MM.1S (cell line): ENCODE measurements at regions not wholly inside any gene's neighbourhood (a gene's known extent, or its start where the extent isn't known, plus 50 kb on each side); places are given as distances from the start of the nearest gene placed in this dataset.
"Not testable (repeated sequence)": the region's sequence is repeated elsewhere in the genome, so short reads cannot be mapped to it uniquely, and the experiment has no call there.

Experiments used
- DNase-seq: peaks from one replicate; pipeline ENCODE4 v3.0.0-alpha.2; 2015
- H2AFZ ChIP-seq: fragments of 300-600 bp; sonication (generic); 2 replicates; pipeline ENCODE4 v1.6.0; 2016; ENCODE audit warnings: antibody characterized with exemption, low read length
- H3F3A ChIP-seq: fragments of 300-600 bp; sonication (generic); 2 replicates; pipeline ENCODE4 v1.6.1; 2016; ENCODE audit warnings: mild to moderate bottlenecking, antibody characterized with exemption, low read length, moderate library complexity, mixed read lengths; ENCODE audit not compliant: insufficient read depth
- H3K27ac ChIP-seq: fragments of 300-600 bp; sonication (generic); 2 replicates; pipeline ENCODE4 v1.5.1; 2016; ENCODE audit warnings: mild to moderate bottlenecking, low read length
- H3K27me3 ChIP-seq: fragments of 300-600 bp; sonication (generic); replicated peaks from 2 replicates; pipeline ENCODE4 v1.6.0; 2016; ENCODE audit warnings: low read length; ENCODE audit not compliant: insufficient read depth
- H3K36me3 ChIP-seq: fragments of 300-600 bp; sonication (generic); replicated peaks from 2 replicates; pipeline ENCODE4 v1.6.1; 2016; ENCODE audit warnings: mild to moderate bottlenecking, low read length, mixed read lengths; ENCODE audit not compliant: insufficient read depth
- H3K4me1 ChIP-seq: fragments of 300-600 bp; sonication (generic); 2 replicates; pipeline ENCODE4 v1.6.1; 2016; ENCODE audit warnings: low read length, mixed read lengths
- H3K4me2 ChIP-seq: fragments of 300-600 bp; sonication (generic); 2 replicates; pipeline ENCODE4 v1.6.0; 2016; ENCODE audit warnings: low read depth, low read length
- H3K4me3 ChIP-seq: fragments of 300-600 bp; sonication (generic); 2 replicates; pipeline ENCODE4 v1.5.1; 2016; ENCODE audit warnings: low read length, mixed read lengths
- H3K79me2 ChIP-seq: fragments of 300-600 bp; sonication (generic); 2 replicates; pipeline ENCODE4 v1.6.1; 2016; ENCODE audit warnings: mixed run types, low read length, mixed read lengths
- H3K9ac ChIP-seq: fragments of 300-600 bp; sonication (generic); 2 replicates; pipeline ENCODE4 v1.6.1; 2016; ENCODE audit warnings: low read length, mixed read lengths
- H3K9me2 ChIP-seq: fragments of 300-600 bp; sonication (generic); replicated peaks from 2 replicates; pipeline ENCODE4 v1.6.1; 2016; ENCODE audit warnings: mild to moderate bottlenecking, low read length, mixed read lengths; ENCODE audit not compliant: insufficient read depth
- H3K9me3 ChIP-seq: fragments of 300-600 bp; sonication (generic); replicated peaks from 2 replicates; pipeline ENCODE4 v1.6.1; 2016; ENCODE audit warnings: mild to moderate bottlenecking, low read length, mixed read lengths; ENCODE audit not compliant: insufficient read depth
- H4K20me1 ChIP-seq: fragments of 300-600 bp; sonication (generic); 2 replicates; pipeline ENCODE4 v1.6.1; 2016; ENCODE audit warnings: mild to moderate bottlenecking, low read length, moderate library complexity, mixed read lengths; ENCODE audit not compliant: insufficient read depth
- EZH2 ChIP-seq: fragments of 300-600 bp; sonication (generic); optimal IDR thresholded peaks from 2 replicates; pipeline ENCODE3; 2017; ENCODE audit warnings: low read depth, mild to moderate bottlenecking, antibody characterized with exemption, low read length, mixed read lengths
- EZH2phosphoT487 ChIP-seq: fragments of 300-600 bp; sonication (generic); IDR thresholded peaks from 2 replicates; pipeline ENCODE4 v1.6.1; 2018; ENCODE audit warnings: antibody characterized with exemption, low read length
- TF ChIP-seq, protein P1 (sequence below): fragments of 300-600 bp; sonication (generic); IDR thresholded peaks from 2 replicates; pipeline ENCODE4 v1.5.1; 2016; ENCODE audit warnings: antibody characterized with exemption, low read length, mixed read lengths

DNA sequence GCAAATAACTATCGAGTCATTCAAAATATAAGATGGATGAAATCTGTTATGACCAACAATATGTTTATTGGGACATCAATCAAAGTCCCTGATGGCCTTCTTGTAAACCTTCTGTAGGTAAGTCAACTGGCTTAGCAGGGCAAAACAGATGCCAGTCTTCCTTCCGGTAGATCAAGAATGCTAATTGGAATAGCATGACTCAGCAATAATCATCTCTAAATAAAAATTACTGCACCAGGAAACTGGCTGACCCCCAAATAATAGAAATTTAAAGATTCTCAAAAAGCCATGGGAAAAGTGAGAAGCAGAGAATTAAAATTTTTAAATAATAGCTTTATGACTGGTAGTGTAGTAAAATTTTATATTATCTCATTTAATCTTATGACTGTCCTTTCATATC, 1005.4 kb downstream of the OLFM4 start:
- Histone ChIP-seq H3K4me1 (no peaks in the 10 kb centered on the region), H3K27ac (no peak overlapping the region), H3K4me2 (no peak overlapping the region), H3K27me3 (no peaks in the 10 kb centered on the region), H4K20me1 (no peaks in the 10 kb centered on the region), H3K4me3 (no peak overlapping the region), H3K36me3 (no peaks in the 10 kb centered on the region), H3F3A (no peaks in the 10 kb centered on the region), H3K9ac (no peak overlapping the region), H3K9me3 (no peaks in the 10 kb centered on the region), H2AFZ (no peak overlapping the region), H3K9me2 (no peaks in the 10 kb centered on the region), H3K79me2 (no peaks in the 10 kb centered on the region)
- no peak for TF ChIP-seq EZH2
- no peak for TF ChIP-seq EZH2phosphoT487
- TF ChIP-seq, protein P1, sequence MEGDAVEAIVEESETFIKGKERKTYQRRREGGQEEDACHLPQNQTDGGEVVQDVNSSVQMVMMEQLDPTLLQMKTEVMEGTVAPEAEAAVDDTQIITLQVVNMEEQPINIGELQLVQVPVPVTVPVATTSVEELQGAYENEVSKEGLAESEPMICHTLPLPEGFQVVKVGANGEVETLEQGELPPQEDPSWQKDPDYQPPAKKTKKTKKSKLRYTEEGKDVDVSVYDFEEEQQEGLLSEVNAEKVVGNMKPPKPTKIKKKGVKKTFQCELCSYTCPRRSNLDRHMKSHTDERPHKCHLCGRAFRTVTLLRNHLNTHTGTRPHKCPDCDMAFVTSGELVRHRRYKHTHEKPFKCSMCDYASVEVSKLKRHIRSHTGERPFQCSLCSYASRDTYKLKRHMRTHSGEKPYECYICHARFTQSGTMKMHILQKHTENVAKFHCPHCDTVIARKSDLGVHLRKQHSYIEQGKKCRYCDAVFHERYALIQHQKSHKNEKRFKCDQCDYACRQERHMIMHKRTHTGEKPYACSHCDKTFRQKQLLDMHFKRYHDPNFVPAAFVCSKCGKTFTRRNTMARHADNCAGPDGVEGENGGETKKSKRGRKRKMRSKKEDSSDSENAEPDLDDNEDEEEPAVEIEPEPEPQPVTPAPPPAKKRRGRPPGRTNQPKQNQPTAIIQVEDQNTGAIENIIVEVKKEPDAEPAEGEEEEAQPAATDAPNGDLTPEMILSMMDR, result no peak
- no peak for DNase-seq

DNA sequence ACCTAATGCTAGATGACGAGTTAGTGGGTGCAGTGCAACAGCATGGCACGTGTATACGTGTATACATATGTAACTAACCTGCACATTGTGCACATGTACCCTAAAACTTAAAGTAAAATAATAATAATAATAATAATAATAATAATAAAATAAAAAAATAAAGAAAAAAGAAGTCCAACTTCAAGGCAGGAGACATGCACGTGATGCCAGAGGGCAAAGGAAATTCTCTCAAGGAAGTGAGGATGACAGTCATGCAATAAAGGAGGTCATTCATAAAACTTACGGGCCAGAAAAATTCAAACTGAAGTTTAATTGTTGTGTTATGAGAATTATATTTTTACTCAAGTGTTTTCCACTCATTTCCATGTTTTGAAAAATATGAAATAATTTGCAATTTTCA, 1028.8 kb downstream of the OLFM4 start:
- H3K79me2 ChIP-seq, H3K9me3 ChIP-seq, H4K20me1 ChIP-seq, H3K36me3 ChIP-seq, H3K27me3 ChIP-seq, H3K4me3 ChIP-seq, H3K4me1 ChIP-seq, H3F3A ChIP-seq, H3K4me2 ChIP-seq, DNase-seq, H3K9ac ChIP-seq, H2AFZ ChIP-seq, H3K9me2 ChIP-seq, H3K27ac ChIP-seq: not testable (repeated sequence)

DNA sequence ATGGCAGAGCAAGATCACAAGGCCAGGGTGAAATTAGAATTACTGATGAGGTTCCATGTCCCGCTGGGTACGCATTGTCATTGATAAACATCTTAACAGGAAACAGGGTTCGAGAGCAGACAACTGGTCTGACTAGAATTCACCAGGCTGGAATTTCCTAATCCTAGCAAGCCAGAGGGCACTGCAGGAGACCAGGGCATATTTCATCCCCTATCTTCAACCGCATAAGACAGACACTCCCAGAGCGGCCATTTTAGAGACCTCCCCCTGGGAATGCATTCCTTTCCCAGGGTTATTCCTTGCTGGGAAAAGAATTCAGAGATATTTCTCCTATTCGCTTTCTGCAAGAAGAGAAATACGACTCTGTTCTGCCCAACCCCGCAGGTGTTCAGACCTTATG, 1041.3 kb downstream of the OLFM4 start:
- not testable (repeated sequence) for H3K79me2 ChIP-seq, H3K9ac ChIP-seq, H3K27ac ChIP-seq, H3K4me3 ChIP-seq, H3K4me1 ChIP-seq, H3K9me3 ChIP-seq, DNase-seq, H3K9me2 ChIP-seq, H2AFZ ChIP-seq, H3K4me2 ChIP-seq, H3F3A ChIP-seq, H4K20me1 ChIP-seq, H3K36me3 ChIP-seq, H3K27me3 ChIP-seq

DNA sequence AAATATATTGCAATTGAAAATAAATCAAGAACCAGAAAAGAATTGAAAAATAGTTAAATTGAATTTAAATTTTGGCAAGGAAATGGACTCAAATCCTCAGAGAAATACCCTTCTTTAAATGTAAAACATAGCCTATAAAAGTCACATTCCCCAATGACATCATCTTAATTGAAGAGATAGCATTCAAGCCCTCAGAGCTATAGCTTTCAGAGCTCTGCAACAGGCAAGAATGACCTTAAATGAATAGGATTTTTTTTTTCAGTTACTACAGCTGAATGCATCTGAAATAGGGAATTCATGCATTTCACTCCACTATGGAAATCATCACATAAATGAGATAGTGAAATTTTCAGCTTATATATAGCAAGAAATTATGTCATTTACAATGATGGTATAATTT, 1049.0 kb downstream of the OLFM4 start:
- no peak overlapping the region for H3K4me3 ChIP-seq
- no peaks in the 10 kb centered on the region for H3K4me1 ChIP-seq
- no peak for DNase-seq
- no peaks in the 10 kb centered on the region for H4K20me1 ChIP-seq
- H2AFZ ChIP-seq, result no peak overlapping the region
- H3K79me2 ChIP-seq, result no peaks in the 10 kb centered on the region
- H3K4me2 ChIP-seq, result no peak overlapping the region
- TF ChIP-seq EZH2phosphoT487 (no peak), EZH2 (no peak)
- TF ChIP-seq, protein P1, result no peak
- H3K27me3 ChIP-seq, result no peaks in the 10 kb centered on the region
- H3K27ac ChIP-seq, result no peak overlapping the region
- no peaks in the 10 kb centered on the region for H3K36me3 ChIP-seq
- no peaks in the 10 kb centered on the region for H3K9me3 ChIP-seq
- H3K9ac ChIP-seq, result no peak overlapping the region
- H3F3A ChIP-seq, result no peaks in the 10 kb centered on the region
- no peaks in the 10 kb centered on the region for H3K9me2 ChIP-seq
